ENCODE measurements at regions not wholly inside any gene's neighbourhood (a gene's known extent, or its start where the extent isn't known, plus 50 kb on each side); places are given as distances from the start of the nearest gene placed in this dataset.

GRCh38 chr22:22075382-22076163, 93.0 kb upstream of the TOP3B start:
- no peak for DNase-seq
- Histone ChIP-seq H3K4me3 (ENCODE audit: low read depth, low read length) (no peak overlapping the region), H3K36me3 (ENCODE audit: control insufficient read depth, insufficient read depth, low read length) (no peaks in the 10 kb centered on the region), H3K9me3 (no peaks in the 10 kb centered on the region), H3K27me3 (replicated peaks; ENCODE audit: control insufficient read depth, insufficient read depth, low read length) (no peaks in the 10 kb centered on the region), H3K4me1 (peaks cover 13% of the 10 kb centered on the region)
- Mint-ChIP-seq H3K4me3 (ENCODE audit: unreplicated experiment) (no peak overlapping the region), H3K27ac (ENCODE audit: unreplicated experiment) (peak overlapping the region; percentile 69), H3K9me3 (ENCODE audit: unreplicated experiment) (no peaks in the 10 kb centered on the region), H3K27me3 (ENCODE audit: insufficient read depth, unreplicated experiment) (no peaks in the 10 kb centered on the region), H3K36me3 (ENCODE audit: insufficient read depth, unreplicated experiment) (no peaks in the 10 kb centered on the region), H3K4me1 (ENCODE audit: low read depth, unreplicated experiment) (peaks cover 18% of the 10 kb centered on the region)
- ChIA-PET CTCF (no interaction called here), POLR2A (no interaction called here)
- BruUV-seq (replicated peaks) = no TSS peak
- intact Hi-C loops (cut with micrococcal nuclease; ENCODE audit: unreplicated experiment) = no loop called here
- TF ChIP-seq CTCF (IDR thresholded peaks at IDR 0.05; ENCODE audit: insufficient read depth in 1 of 2, low read depth in 1 of 2, low read length in 1 of 2, severe bottlenecking in 1 of 2, unreplicated experiment in 1 of 2) = no peak

GRCh38 chr22:22074634-22075381, 92.2 kb upstream of the TOP3B start:
- Mint-ChIP-seq H3K27me3 (ENCODE audit: insufficient read depth, unreplicated experiment) (no peaks in the 10 kb centered on the region), H3K27ac (ENCODE audit: unreplicated experiment) (peak overlapping the region; percentile 69), H3K9me3 (ENCODE audit: unreplicated experiment) (no peaks in the 10 kb centered on the region), H3K36me3 (ENCODE audit: insufficient read depth, unreplicated experiment) (no peaks in the 10 kb centered on the region), H3K4me3 (ENCODE audit: unreplicated experiment) (no peak overlapping the region), H3K4me1 (ENCODE audit: low read depth, unreplicated experiment) (peaks cover 18% of the 10 kb centered on the region)
- no peaks in the 10 kb centered on the region for H3K9me3 ChIP-seq
- H3K36me3 ChIP-seq (ENCODE audit: control insufficient read depth, insufficient read depth, low read length) = no peaks in the 10 kb centered on the region
- no peak overlapping the region for H3K4me3 ChIP-seq (ENCODE audit: low read depth, low read length)
- no peak for DNase-seq
- ChIA-PET POLR2A (no interaction called here), CTCF (no interaction called here)
- peaks cover 13% of the 10 kb centered on the region for H3K4me1 ChIP-seq
- no peaks in the 10 kb centered on the region for H3K27me3 ChIP-seq (replicated peaks; ENCODE audit: control insufficient read depth, insufficient read depth, low read length)
- intact Hi-C loops (cut with micrococcal nuclease; ENCODE audit: unreplicated experiment) = no loop called here
- no TSS peak for BruUV-seq (replicated peaks)
- no peak for TF ChIP-seq CTCF (IDR thresholded peaks at IDR 0.05; ENCODE audit: insufficient read depth in 1 of 2, low read depth in 1 of 2, low read length in 1 of 2, severe bottlenecking in 1 of 2, unreplicated experiment in 1 of 2)

GRCh38 chr22:22073769-22074561, 91.4 kb upstream of the TOP3B start:
- no peaks in the 10 kb centered on the region for H3K27me3 ChIP-seq (replicated peaks; ENCODE audit: control insufficient read depth, insufficient read depth, low read length)
- no peaks in the 10 kb centered on the region for H3K27me3 Mint-ChIP-seq (ENCODE audit: insufficient read depth, unreplicated experiment)

More at GRCh38 chr22:22073769-22074561, 91.4 kb upstream of the TOP3B start:
- no peak overlapping the region for H3K4me3 Mint-ChIP-seq (ENCODE audit: unreplicated experiment)
- Histone ChIP-seq H3K4me1 (peaks cover 13% of the 10 kb centered on the region), H3K9me3 (no peaks in the 10 kb centered on the region), H3K4me3 (ENCODE audit: low read depth, low read length) (no peak overlapping the region), H3K36me3 (ENCODE audit: control insufficient read depth, insufficient read depth, low read length) (no peaks in the 10 kb centered on the region)
- no peak for DNase-seq
- H3K4me1 Mint-ChIP-seq (ENCODE audit: low read depth, unreplicated experiment) = peaks cover 18% of the 10 kb centered on the region
- TF ChIP-seq CTCF (IDR thresholded peaks at IDR 0.05; ENCODE audit: insufficient read depth in 1 of 2, low read depth in 1 of 2, low read length in 1 of 2, severe bottlenecking in 1 of 2, unreplicated experiment in 1 of 2) = no peak
- H3K9me3 Mint-ChIP-seq (ENCODE audit: unreplicated experiment) = no peaks in the 10 kb centered on the region
- no TSS peak for BruUV-seq (replicated peaks)
- ChIA-PET CTCF (no interaction called here), POLR2A (no interaction called here)
- H3K27ac Mint-ChIP-seq (ENCODE audit: unreplicated experiment) = no peak overlapping the region
- no peaks in the 10 kb centered on the region for H3K36me3 Mint-ChIP-seq (ENCODE audit: insufficient read depth, unreplicated experiment)
- intact Hi-C loops (cut with micrococcal nuclease; ENCODE audit: unreplicated experiment) = no loop called here

All from Caco-2 (cell line).